Liver (tissue), 8 donors: ENCODE measurements at regions not wholly inside any gene's neighbourhood (a gene's known extent, or its start where the extent isn't known, plus 50 kb on each side); places are given as distances from the start of the nearest gene placed in this dataset.

Experiments
- DNase-seq: peaks from one replicate; pipeline ENCODE4 v3.0.0-alpha.2; 2017; ENCODE audit warnings: low spot score
- H3K27ac ChIP-seq, 2 donors: one replicate each; pipeline ENCODE4 v1.7.0; 2013; ENCODE audit warnings: inconsistent platforms in 2 of 2, low read length in 2 of 2, control low read depth in 1 of 2, low read depth in 1 of 2, mild to moderate bottlenecking in 1 of 2
- H3K27me3 ChIP-seq, 4 donors: one replicate each; pipeline versions ENCODE4 v1.6.1 to v1.7.0; 2013; ENCODE audit warnings: low read length in 3 of 4, inconsistent platforms in 1 of 4, mild to moderate bottlenecking in 1 of 4, moderate library complexity in 1 of 4; ENCODE audit not compliant: control insufficient read depth in 4 of 4, insufficient read depth in 4 of 4
- H3K36me3 ChIP-seq, 4 donors: one replicate each; pipeline versions ENCODE4 v1.6.1 to v1.7.0; 2013; ENCODE audit warnings: low read length in 3 of 4, mild to moderate bottlenecking in 3 of 4, low read depth in 1 of 4, moderate library complexity in 1 of 4; ENCODE audit not compliant: control insufficient read depth in 4 of 4, insufficient read depth in 3 of 4
- H3K4me1 ChIP-seq, 4 donors: one replicate each; pipeline versions ENCODE4 v1.6.1 to v1.7.0; 2013; ENCODE audit warnings: low read length in 3 of 4, mild to moderate bottlenecking in 3 of 4, moderate library complexity in 1 of 4; ENCODE audit not compliant: control insufficient read depth in 4 of 4, insufficient read depth in 4 of 4
- H3K4me3 ChIP-seq, 3 donors: one replicate each; pipeline versions ENCODE4 v1.6.1 to v1.7.0; 2013; ENCODE audit warnings: low read length in 3 of 3, control low read depth in 1 of 3, low read depth in 1 of 3, mild to moderate bottlenecking in 1 of 3
- H3K9ac ChIP-seq, 2 donors: one replicate each; pipeline ENCODE4 v1.7.0; 2013; ENCODE audit warnings: low read length in 2 of 2, mild to moderate bottlenecking in 2 of 2, moderate library complexity in 2 of 2, control low read depth in 1 of 2, low read depth in 1 of 2
- H3K9me3 ChIP-seq, 4 donors: one replicate each; pipeline versions ENCODE4 v1.6.1 to v1.7.0; 2013; ENCODE audit warnings: low read length in 3 of 4; ENCODE audit not compliant: control insufficient read depth in 4 of 4
- ATF3 ChIP-seq: IDR thresholded peaks from 2 replicates; pipeline ENCODE4 v1.6.1; 2016; ENCODE audit warnings: antibody characterized with exemption
- CTCF ChIP-seq: fragments of 150-350 bp; IDR thresholded peaks from 2 replicates; pipeline ENCODE4 v1.5.1; 2017; ENCODE audit warnings: improper control_type of control experiment, low read depth, low read length; ENCODE audit not compliant: missing input control
- EGR1 ChIP-seq, 2 donors: IDR thresholded peaks; 2 replicates each; pipeline ENCODE4 v1.6.1; 2016 to 2018; ENCODE audit warnings: antibody characterized with exemption in 2 of 2, low read depth in 2 of 2
- FOXA1 ChIP-seq: IDR thresholded peaks from 2 replicates; pipeline ENCODE4 v1.6.1; 2016; ENCODE audit warnings: antibody characterized with exemption
- FOXA2 ChIP-seq: IDR thresholded peaks from 2 replicates; pipeline ENCODE4 v1.6.1; 2016; ENCODE audit warnings: antibody characterized with exemption
- GABPA ChIP-seq, 2 donors: IDR thresholded peaks in 1 of 2; conservative IDR thresholded peaks in 1 of 2; 2 replicates each; pipeline ENCODE4 v1.6.1; 2016; ENCODE audit warnings: antibody characterized with exemption in 2 of 2, mild to moderate bottlenecking in 1 of 2, moderate library complexity in 1 of 2
- HNF4A ChIP-seq, 2 donors: conservative IDR thresholded peaks; 2 replicates each; pipeline ENCODE4 v1.6.1; 2016; ENCODE audit warnings: antibody characterized with exemption in 2 of 2, mild to moderate bottlenecking in 2 of 2
- HNF4G ChIP-seq: IDR thresholded peaks from 2 replicates; pipeline ENCODE4 v1.6.1; 2016; ENCODE audit warnings: antibody characterized with exemption
- JUND ChIP-seq, 2 donors: IDR thresholded peaks; 2 replicates each; pipeline ENCODE4 v1.6.1; 2016; ENCODE audit warnings: antibody characterized with exemption in 2 of 2
- NR2F2 ChIP-seq: IDR thresholded peaks from 2 replicates; pipeline ENCODE4 v1.6.1; 2016; ENCODE audit warnings: antibody characterized with exemption
- RAD21 ChIP-seq, 2 donors: IDR thresholded peaks; 2 replicates each; pipeline ENCODE4 v1.6.1; 2016; ENCODE audit warnings: antibody characterized with exemption in 2 of 2, mild to moderate bottlenecking in 2 of 2
- RXRA ChIP-seq, 2 donors: IDR thresholded peaks; 2 replicates each; pipeline ENCODE4 v1.6.1; 2017 to 2018; ENCODE audit warnings: antibody characterized with exemption in 2 of 2, mild to moderate bottlenecking in 1 of 2
- SP1 ChIP-seq: IDR thresholded peaks from 2 replicates; pipeline ENCODE4 v1.6.1; 2018; ENCODE audit warnings: antibody characterized with exemption, mild to moderate bottlenecking
- TAF1 ChIP-seq: conservative IDR thresholded peaks from 2 replicates; pipeline ENCODE4 v1.6.1; 2016; ENCODE audit warnings: antibody characterized with exemption, mild to moderate bottlenecking
- YY1 ChIP-seq: IDR thresholded peaks from 2 replicates; pipeline ENCODE4 v1.6.1; 2016; ENCODE audit warnings: antibody characterized with exemption, mild to moderate bottlenecking
- ZBTB33 ChIP-seq: IDR thresholded peaks from 2 replicates; pipeline ENCODE4 v1.6.1; 2016; ENCODE audit warnings: antibody characterized with exemption
- WGBS: extraction: QIAGEN DNeasy Blood & Tissue Kit; methylation state at CpG from one replicate; pipeline ENCODE4 v1.1.7; 2013; 5-methylcytosine and 5-hydroxymethylcytosine counted together
- TF ChIP-seq, protein P1 (sequence below): IDR thresholded peaks from 2 replicates; pipeline ENCODE4 v1.6.1; 2016; ENCODE audit warnings: antibody characterized with exemption
- TF ChIP-seq, protein P2 (sequence below): IDR thresholded peaks from 2 replicates; pipeline ENCODE4 v1.6.1; 2016; ENCODE audit warnings: antibody characterized with exemption, mild to moderate bottlenecking
- donor health status: healthy.
- donor health status: healthy.
- donor health status: healthy.
- donor health status: healthy.
- donor health status: healthy.

DNA sequence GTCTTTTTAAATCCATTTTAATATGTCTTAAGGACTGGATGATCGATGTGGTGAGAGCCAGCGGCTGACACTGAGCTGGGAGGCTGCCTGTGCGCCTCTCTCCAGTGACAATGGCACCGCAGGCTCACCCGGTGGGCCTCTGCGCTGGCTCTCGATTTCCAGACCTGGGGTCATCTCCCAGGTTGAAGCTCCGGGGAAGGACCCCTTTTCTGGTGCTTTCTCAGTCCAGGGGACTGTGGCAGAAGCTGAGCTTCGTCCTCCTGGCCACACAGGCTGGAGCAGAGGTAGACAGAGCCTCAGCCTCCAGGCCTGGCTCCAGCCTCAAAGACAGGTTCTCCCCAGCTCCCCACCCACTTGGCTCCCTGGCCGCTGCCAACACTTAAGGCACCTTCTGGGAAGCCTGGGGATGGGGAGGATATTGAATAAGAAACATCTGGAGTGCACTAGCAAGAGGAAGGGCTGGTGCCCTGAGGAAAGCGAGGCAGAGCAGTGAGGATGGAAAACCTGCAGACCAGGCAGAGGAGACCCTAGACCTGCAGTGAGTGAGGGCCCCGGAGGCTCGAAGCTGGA is 154.2 kb upstream of the SMAD3 start:
- Histone ChIP-seq H3K4me3 (no peak overlapping the region), H3K9ac (no peak overlapping the region), H3K27ac (no peak overlapping the region), H3K4me1 (no peaks in the 10 kb centered on the region), H3K27me3 (no peaks in the 10 kb centered on the region), H3K36me3 (no peaks in the 10 kb centered on the region), H3K9me3 (no peaks in the 10 kb centered on the region)
- DNase-seq, result no peak
- TF ChIP-seq JUND (IDR thresholded peaks at IDR 0.05) (no peak), EGR1 (IDR thresholded peaks at IDR 0.05; ENCODE audit: low read depth in 2 of 2) (no peak), ZBTB33 (no peak), FOXA1 (no peak), GABPA (IDR thresholded peaks at IDR 0.05 in 1 of 2, conservative IDR thresholded peaks at IDR 0.05 in 1 of 2) (no peak), HNF4A (conservative IDR thresholded peaks at IDR 0.05) (no peak), YY1 (no peak), SP1 (no peak), NR2F2 (no peak), FOXA2 (no peak), RAD21 (IDR thresholded peaks at IDR 0.05) (no peak), CTCF (no peak), TAF1 (no peak), RXRA (IDR thresholded peaks at IDR 0.05) (no peak), HNF4G (no peak), ATF3 (no peak)
- TF ChIP-seq, protein P1, sequence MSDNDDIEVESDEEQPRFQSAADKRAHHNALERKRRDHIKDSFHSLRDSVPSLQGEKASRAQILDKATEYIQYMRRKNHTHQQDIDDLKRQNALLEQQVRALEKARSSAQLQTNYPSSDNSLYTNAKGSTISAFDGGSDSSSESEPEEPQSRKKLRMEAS, result no peak
- TF ChIP-seq, protein P2, sequence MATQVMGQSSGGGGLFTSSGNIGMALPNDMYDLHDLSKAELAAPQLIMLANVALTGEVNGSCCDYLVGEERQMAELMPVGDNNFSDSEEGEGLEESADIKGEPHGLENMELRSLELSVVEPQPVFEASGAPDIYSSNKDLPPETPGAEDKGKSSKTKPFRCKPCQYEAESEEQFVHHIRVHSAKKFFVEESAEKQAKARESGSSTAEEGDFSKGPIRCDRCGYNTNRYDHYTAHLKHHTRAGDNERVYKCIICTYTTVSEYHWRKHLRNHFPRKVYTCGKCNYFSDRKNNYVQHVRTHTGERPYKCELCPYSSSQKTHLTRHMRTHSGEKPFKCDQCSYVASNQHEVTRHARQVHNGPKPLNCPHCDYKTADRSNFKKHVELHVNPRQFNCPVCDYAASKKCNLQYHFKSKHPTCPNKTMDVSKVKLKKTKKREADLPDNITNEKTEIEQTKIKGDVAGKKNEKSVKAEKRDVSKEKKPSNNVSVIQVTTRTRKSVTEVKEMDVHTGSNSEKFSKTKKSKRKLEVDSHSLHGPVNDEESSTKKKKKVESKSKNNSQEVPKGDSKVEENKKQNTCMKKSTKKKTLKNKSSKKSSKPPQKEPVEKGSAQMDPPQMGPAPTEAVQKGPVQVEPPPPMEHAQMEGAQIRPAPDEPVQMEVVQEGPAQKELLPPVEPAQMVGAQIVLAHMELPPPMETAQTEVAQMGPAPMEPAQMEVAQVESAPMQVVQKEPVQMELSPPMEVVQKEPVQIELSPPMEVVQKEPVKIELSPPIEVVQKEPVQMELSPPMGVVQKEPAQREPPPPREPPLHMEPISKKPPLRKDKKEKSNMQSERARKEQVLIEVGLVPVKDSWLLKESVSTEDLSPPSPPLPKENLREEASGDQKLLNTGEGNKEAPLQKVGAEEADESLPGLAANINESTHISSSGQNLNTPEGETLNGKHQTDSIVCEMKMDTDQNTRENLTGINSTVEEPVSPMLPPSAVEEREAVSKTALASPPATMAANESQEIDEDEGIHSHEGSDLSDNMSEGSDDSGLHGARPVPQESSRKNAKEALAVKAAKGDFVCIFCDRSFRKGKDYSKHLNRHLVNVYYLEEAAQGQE, result no peak
- 92% methylated on average over 13 of the region's 13 CpGs for WGBS
